IMR-90 (cell line): ENCODE measurements at regions not wholly inside any gene's neighbourhood (a gene's known extent, or its start where the extent isn't known, plus 50 kb on each side); places are given as distances from the start of the nearest gene placed in this dataset.

ENCODE experiments used
- ATAC-seq: fragments of 200-7000 bp; cut with Tn5 transposase; 2 replicates; pipeline ENCODE4 v1.9.1; 2020; ENCODE audit warnings: low read depth, mild to moderate bottlenecking, moderate library complexity
- BruUV-seq: library from RNA; stranded (reverse); fragments of 400-500 nt; replicated peaks from 2 replicates; lab custom pipeline; 2021; lab: Mats Ljungman, UMichigan
- CTCF ChIA-PET: fragments of 300-600 bp; formaldehyde crosslinking; extraction: SDS; loops from one replicate; lab custom pipeline; 2021; ENCODE audit warnings: antibody characterized with exemption; lab: Yijun Ruan, JAX
- POLR2A ChIA-PET: fragments of 300-600 bp; sonication (Branson Sonifier 250); formaldehyde crosslinking; loops from one replicate; lab custom pipeline; 2022; ENCODE audit warnings: antibody characterized with exemption; ENCODE audit not compliant: unreplicated experiment; lab: Charles Lee
- DNase-seq: peaks from one replicate; pipeline ENCODE4 v3.0.0; 2013
- H2AFZ ChIP-seq: replicated peaks from 2 replicates; pipeline ENCODE3; 2013; ENCODE audit warnings: low read length, mild to moderate bottlenecking; ENCODE audit not compliant: poor library complexity
- H2AK5ac ChIP-seq: 2 replicates; pipeline ENCODE4 v1.6.1; 2013; ENCODE audit warnings: low read depth, low read length, inconsistent platforms
- H2AK9ac ChIP-seq: replicated peaks from 2 replicates; pipeline ENCODE3; 2013; ENCODE audit warnings: mild to moderate bottlenecking, low read depth, low read length, moderate library complexity; ENCODE audit not compliant: poor library complexity
- H2BK120ac ChIP-seq: 2 replicates; pipeline ENCODE4 v1.6.1; 2013; ENCODE audit warnings: low read depth, low read length, inconsistent platforms
- H2BK15ac ChIP-seq: 3 replicates; pipeline ENCODE4 v1.6.1; 2013; ENCODE audit warnings: low read depth, low read length, inconsistent platforms
- H2BK20ac ChIP-seq: 2 replicates; pipeline ENCODE4 v1.6.1; 2013; ENCODE audit warnings: low read depth, mild to moderate bottlenecking, inconsistent platforms, low read length, moderate library complexity
- H2BK5ac ChIP-seq: 2 replicates; pipeline ENCODE4 v1.6.1; 2013; ENCODE audit warnings: mild to moderate bottlenecking, low read depth, low read length, inconsistent platforms; ENCODE audit not compliant: poor library complexity, severe bottlenecking
- H3K14ac ChIP-seq: replicated peaks from 2 replicates; pipeline ENCODE4 v1.6.1; 2013; ENCODE audit warnings: low read depth, low read length, inconsistent platforms
- H3K18ac ChIP-seq: 2 replicates; pipeline ENCODE4 v1.6.1; 2013; ENCODE audit warnings: low read depth, low read length, control low read depth
- H3K23ac ChIP-seq: 2 replicates; pipeline ENCODE4 v1.6.1; 2013; ENCODE audit warnings: low read depth, low read length, inconsistent platforms
- H3K27ac ChIP-seq: 2 replicates; pipeline ENCODE4 v1.5.1; 2013; ENCODE audit warnings: mild to moderate bottlenecking, control low read depth, low read length; ENCODE audit not compliant: insufficient read depth
- H3K27me3 ChIP-seq: 2 replicates; pipeline ENCODE4 v1.6.1; 2013; ENCODE audit warnings: low read length; ENCODE audit not compliant: control insufficient read depth, insufficient read depth
- H3K36me3 ChIP-seq: 2 replicates; pipeline ENCODE4 v1.6.1; 2013; ENCODE audit warnings: low read length, mixed read lengths; ENCODE audit not compliant: control insufficient read depth, insufficient read depth
- H3K4ac ChIP-seq: 2 replicates; pipeline ENCODE4 v1.6.1; 2013; ENCODE audit warnings: low read depth, low read length, inconsistent platforms
- H3K4me1 ChIP-seq: 2 replicates; pipeline ENCODE4 v1.6.1; 2013; ENCODE audit warnings: low read length, mixed read lengths; ENCODE audit not compliant: control insufficient read depth, insufficient read depth
- H3K4me2 ChIP-seq: 2 replicates; pipeline ENCODE4 v1.6.1; 2013; ENCODE audit warnings: low read depth, mild to moderate bottlenecking, control low read depth, low read length, moderate library complexity
- H3K4me3 ChIP-seq: 2 replicates; pipeline ENCODE4 v1.5.1; 2013; ENCODE audit warnings: low read depth, mild to moderate bottlenecking, control low read depth, low read length, moderate library complexity; ENCODE audit not compliant: insufficient read depth
- H3K56ac ChIP-seq: 2 replicates; pipeline ENCODE4 v1.6.1; 2013; ENCODE audit warnings: low read length, inconsistent platforms; ENCODE audit not compliant: insufficient read depth; ENCODE audit errors: extremely low read depth
- H3K79me1 ChIP-seq, 2 experiments: 2 replicates each; pipeline ENCODE4 v1.6.1; 2013; ENCODE audit warnings: low read length in 2 of 2, inconsistent platforms in 1 of 2, low read depth in 1 of 2
- H3K9ac ChIP-seq: 2 replicates; pipeline ENCODE4 v1.6.1; 2013; ENCODE audit warnings: low read depth, low read length, control low read depth
- H3K9me1 ChIP-seq: 2 replicates; pipeline ENCODE4 v1.6.1; 2013; ENCODE audit warnings: low read length, inconsistent platforms; ENCODE audit not compliant: insufficient read depth
- H3K9me3 ChIP-seq: 2 replicates; pipeline ENCODE4 v1.6.1; 2013; ENCODE audit warnings: low read length; ENCODE audit not compliant: control insufficient read depth, insufficient read depth
- H4K20me1 ChIP-seq: 2 replicates; pipeline ENCODE4 v1.6.1; 2013; ENCODE audit warnings: low read length, inconsistent platforms; ENCODE audit not compliant: insufficient read depth
- H4K5ac ChIP-seq: 2 replicates; pipeline ENCODE4 v1.6.1; 2013; ENCODE audit warnings: mild to moderate bottlenecking, low read depth, low read length, control low read depth
- H4K8ac ChIP-seq, 2 experiments: 2 replicates each; pipeline ENCODE4 v1.6.1; 2013; ENCODE audit warnings: low read depth in 2 of 2, low read length in 2 of 2, control low read depth in 1 of 2, inconsistent platforms in 1 of 2
- H4K91ac ChIP-seq: 2 replicates; pipeline ENCODE4 v1.6.1; 2013; ENCODE audit warnings: low read depth, low read length, inconsistent platforms; ENCODE audit not compliant: insufficient read depth
- RFX5 ChIP-seq: IDR thresholded peaks from 2 replicates; pipeline ENCODE4 v1.8.0; 2012; ENCODE audit warnings: low read depth, mild to moderate bottlenecking, low read length, moderate library complexity
- WGBS, 2 experiments: methylation state at CpG; one replicate each; pipeline versions ENCODE4 v1.1.5 to v1.1.7; 2013; ENCODE audit warnings: missing lambda C conversion rate in 2 of 2; ENCODE audit not compliant: insufficient read length in 1 of 2; ENCODE audit errors: extremely low coverage in 2 of 2; 5-methylcytosine and 5-hydroxymethylcytosine counted together
- dilution Hi-C: fragments of 300-500 bp; cut with HindIII; formaldehyde crosslinking; loops from one replicate; pipeline ENCODE4 v1.14.3; 2018; ENCODE audit warnings: low sequenced_read_pairs; ENCODE audit not compliant: unreplicated experiment
- in situ Hi-C: fragments of 300-500 bp; cut with MboI; formaldehyde crosslinking; loops from 3 replicates; pipeline ENCODE4 v1.14.3; 2019; ENCODE audit warnings: low sequenced_read_pairs, inconsistent platforms, mixed read lengths
- intact Hi-C: fragments of 100-400 bp; cut with micrococcal nuclease; formaldehyde crosslinking; loops from 2 replicates; pipeline ENCODE4 v1.10.0; 2022
- TF ChIP-seq, protein P1 (sequence below): fragments of 150-350 bp; IDR thresholded peaks from 2 replicates; pipeline ENCODE4 v1.6.1; 2016; ENCODE audit warnings: low read depth, mild to moderate bottlenecking, low read length, moderate library complexity, borderline replicate concordance

DNA sequence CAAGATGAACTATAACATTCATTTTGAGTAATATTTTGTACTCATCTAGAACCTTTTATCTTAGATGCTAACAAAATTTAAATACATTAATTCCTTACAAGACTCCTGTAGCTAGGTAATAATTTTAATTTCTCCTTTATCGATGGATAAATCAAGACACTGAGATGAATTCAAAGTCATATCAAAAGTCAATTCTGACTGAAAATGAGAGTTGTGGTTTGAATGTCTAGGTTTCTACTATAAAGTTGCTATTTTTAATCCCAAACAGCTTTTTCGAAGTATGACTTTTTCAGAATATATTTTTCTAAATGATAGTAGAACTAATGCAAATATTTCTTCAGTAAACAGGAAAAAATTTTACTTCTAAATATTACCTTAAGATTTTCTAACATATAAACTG is 491.7 kb upstream of the FAM174A start:
- TF ChIP-seq, protein P1, sequence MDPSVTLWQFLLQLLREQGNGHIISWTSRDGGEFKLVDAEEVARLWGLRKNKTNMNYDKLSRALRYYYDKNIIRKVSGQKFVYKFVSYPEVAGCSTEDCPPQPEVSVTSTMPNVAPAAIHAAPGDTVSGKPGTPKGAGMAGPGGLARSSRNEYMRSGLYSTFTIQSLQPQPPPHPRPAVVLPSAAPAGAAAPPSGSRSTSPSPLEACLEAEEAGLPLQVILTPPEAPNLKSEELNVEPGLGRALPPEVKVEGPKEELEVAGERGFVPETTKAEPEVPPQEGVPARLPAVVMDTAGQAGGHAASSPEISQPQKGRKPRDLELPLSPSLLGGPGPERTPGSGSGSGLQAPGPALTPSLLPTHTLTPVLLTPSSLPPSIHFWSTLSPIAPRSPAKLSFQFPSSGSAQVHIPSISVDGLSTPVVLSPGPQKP, result no peak
- no peak for TF ChIP-seq RFX5
- no peak overlapping the region for H4K91ac ChIP-seq
- H3K27me3 ChIP-seq, result no peaks in the 10 kb centered on the region
- no peaks in the 10 kb centered on the region for H3K79me1 ChIP-seq
- H3K9ac ChIP-seq, result no peak overlapping the region
- no peaks in the 10 kb centered on the region for H3K4me1 ChIP-seq
- WGBS, 2 experiments, result no CpG with 5 or more reads among the region's 2 CpGs
- ChIA-PET CTCF (no interaction called here), POLR2A (no interaction called here)
- H3K56ac ChIP-seq, result no peak overlapping the region
- no peak overlapping the region for H3K14ac ChIP-seq
- in situ Hi-C loops, result no loop called here
- H3K4ac ChIP-seq, result no peak overlapping the region
- no peak overlapping the region for H2BK120ac ChIP-seq
- dilution Hi-C loops, result no loop called here
- H3K9me3 ChIP-seq, result no peaks in the 10 kb centered on the region
- H3K27ac ChIP-seq, result no peak overlapping the region
- no peak for ATAC-seq
- intact Hi-C loops, result no loop called here
- no peaks in the 10 kb centered on the region for H3K9me1 ChIP-seq
- DNase-seq, result no peak
- no peak overlapping the region for H2AFZ ChIP-seq
- no peak overlapping the region for H3K4me3 ChIP-seq
- H2BK15ac ChIP-seq, result no peak overlapping the region
- H2AK5ac ChIP-seq, result no peak overlapping the region
- H2AK9ac ChIP-seq, result no peak overlapping the region
- no peak overlapping the region for H2BK5ac ChIP-seq
- H2BK20ac ChIP-seq, result no peak overlapping the region
- H4K8ac ChIP-seq, result no peak overlapping the region
- no TSS peak for BruUV-seq
- H3K4me2 ChIP-seq, result no peak overlapping the region
- H3K36me3 ChIP-seq, result no peaks in the 10 kb centered on the region
- H4K20me1 ChIP-seq, result no peaks in the 10 kb centered on the region
- H4K5ac ChIP-seq, result no peak overlapping the region
- H3K23ac ChIP-seq, result no peak overlapping the region
- H3K18ac ChIP-seq, result no peak overlapping the region
